HCT116 (cell line): ENCODE measurements at regions not wholly inside any gene's neighbourhood (a gene's known extent, or its start where the extent isn't known, plus 50 kb on each side); places are given as distances from the start of the nearest gene placed in this dataset.

Experiments
- CEBPB ChIP-seq: IDR thresholded peaks from 2 replicates; pipeline ENCODE4 v1.6.1; 2012; ENCODE audit warnings: low read depth
- CTCF ChIP-seq, 3 experiments: fragments of 200-600 bp in 1 of 3; sonication (generic) in 1 of 3; IDR thresholded peaks in 2 of 3; conservative IDR thresholded peaks in 1 of 3; 2 replicates each; pipeline ENCODE4 v1.5.1; 2012 to 2017; ENCODE audit warnings: low read depth in 2 of 3, low read length in 2 of 3, antibody characterized with exemption in 1 of 3, borderline replicate concordance in 1 of 3, control low read depth in 1 of 3, mild to moderate bottlenecking in 1 of 3, mixed read lengths in 1 of 3, mixed run types in 1 of 3, moderate library complexity in 1 of 3; ENCODE audit not compliant: insufficient read depth in 1 of 3
- EZH2 ChIP-seq: fragments of 200-600 bp; sonication (generic); IDR thresholded peaks from 2 replicates; pipeline ENCODE4 v1.6.1; 2017; ENCODE audit warnings: antibody characterized with exemption, mixed run types
- EZH2phosphoT487 ChIP-seq: fragments of 200-600 bp; IDR thresholded peaks from 2 replicates; pipeline ENCODE4 v1.6.1; 2018; ENCODE audit warnings: antibody characterized with exemption, borderline replicate concordance
- POLR2A ChIP-seq: IDR thresholded peaks from 2 replicates; pipeline ENCODE4 v1.7.0; 2011; ENCODE audit warnings: borderline replicate concordance; ENCODE audit not compliant: insufficient read depth, insufficient read length; ENCODE audit errors: extremely low read depth
- SP1 ChIP-seq: IDR thresholded peaks from 2 replicates; pipeline ENCODE4 v1.6.1; 2012; ENCODE audit warnings: low read depth
- TCF7L2 ChIP-seq: IDR thresholded peaks from 2 replicates; pipeline ENCODE4 v1.7.0; 2011; ENCODE audit warnings: borderline replicate concordance, inconsistent platforms; ENCODE audit not compliant: insufficient read depth, insufficient read length; ENCODE audit errors: extremely low read depth
- YY1 ChIP-seq: IDR thresholded peaks from 2 replicates; pipeline ENCODE4 v1.6.1; 2011; ENCODE audit warnings: low read length, low read depth, moderate library complexity, mild to moderate bottlenecking; ENCODE audit not compliant: insufficient replicate concordance; ENCODE audit errors: extremely low read depth
- TF ChIP-seq, protein P1 (sequence below): IDR thresholded peaks from 2 replicates; pipeline ENCODE4 v1.6.1; 2012; ENCODE audit warnings: low read depth

DNA sequence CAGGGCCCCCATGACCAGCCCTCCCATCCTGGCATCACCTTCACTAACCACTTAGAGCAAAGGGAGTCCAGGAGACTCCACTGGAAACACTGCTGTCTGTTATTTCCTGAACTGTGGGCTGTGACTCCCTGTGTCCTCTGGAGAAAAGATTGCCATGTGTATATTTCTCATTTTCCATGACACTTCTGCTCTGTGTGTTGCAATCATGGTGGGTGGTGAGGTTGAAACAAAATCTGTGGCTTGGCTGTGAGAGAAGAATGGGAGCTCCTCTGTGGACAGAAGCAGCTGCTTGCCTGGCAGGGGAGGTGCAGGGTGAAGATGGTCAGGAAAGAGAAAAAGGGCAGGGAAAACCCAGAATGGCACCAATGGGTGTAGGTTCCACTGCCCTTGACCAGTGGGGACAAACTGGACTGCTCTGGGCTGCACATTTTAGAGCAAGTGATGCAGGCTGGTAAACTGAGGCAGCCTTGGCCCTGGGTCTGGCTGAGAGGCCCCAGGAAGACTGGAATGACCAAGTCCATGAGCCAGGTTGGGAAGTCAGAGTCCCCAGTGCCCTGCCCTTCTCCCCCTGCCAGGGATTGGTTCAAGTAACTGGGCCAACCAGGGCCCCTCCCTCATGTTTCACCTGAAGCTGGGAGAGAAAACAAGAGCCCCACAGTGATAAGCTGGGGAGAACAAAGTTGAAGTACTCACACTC is 314.3 kb downstream of the C16orf95 start:
- TF ChIP-seq CTCF (IDR thresholded peaks at IDR 0.05 in 2 of 3, conservative IDR thresholded peaks at IDR 0.05 in 1 of 3; ENCODE audit: borderline replicate concordance in 1 of 3, insufficient read depth in 1 of 3, low read depth in 2 of 3, low read length in 2 of 3), result no peak
- TF ChIP-seq POLR2A, result no peak
- TF ChIP-seq EZH2, result no peak
- TF ChIP-seq YY1, result no peak
- no peak for TF ChIP-seq EZH2phosphoT487
- TF ChIP-seq, protein P1, sequence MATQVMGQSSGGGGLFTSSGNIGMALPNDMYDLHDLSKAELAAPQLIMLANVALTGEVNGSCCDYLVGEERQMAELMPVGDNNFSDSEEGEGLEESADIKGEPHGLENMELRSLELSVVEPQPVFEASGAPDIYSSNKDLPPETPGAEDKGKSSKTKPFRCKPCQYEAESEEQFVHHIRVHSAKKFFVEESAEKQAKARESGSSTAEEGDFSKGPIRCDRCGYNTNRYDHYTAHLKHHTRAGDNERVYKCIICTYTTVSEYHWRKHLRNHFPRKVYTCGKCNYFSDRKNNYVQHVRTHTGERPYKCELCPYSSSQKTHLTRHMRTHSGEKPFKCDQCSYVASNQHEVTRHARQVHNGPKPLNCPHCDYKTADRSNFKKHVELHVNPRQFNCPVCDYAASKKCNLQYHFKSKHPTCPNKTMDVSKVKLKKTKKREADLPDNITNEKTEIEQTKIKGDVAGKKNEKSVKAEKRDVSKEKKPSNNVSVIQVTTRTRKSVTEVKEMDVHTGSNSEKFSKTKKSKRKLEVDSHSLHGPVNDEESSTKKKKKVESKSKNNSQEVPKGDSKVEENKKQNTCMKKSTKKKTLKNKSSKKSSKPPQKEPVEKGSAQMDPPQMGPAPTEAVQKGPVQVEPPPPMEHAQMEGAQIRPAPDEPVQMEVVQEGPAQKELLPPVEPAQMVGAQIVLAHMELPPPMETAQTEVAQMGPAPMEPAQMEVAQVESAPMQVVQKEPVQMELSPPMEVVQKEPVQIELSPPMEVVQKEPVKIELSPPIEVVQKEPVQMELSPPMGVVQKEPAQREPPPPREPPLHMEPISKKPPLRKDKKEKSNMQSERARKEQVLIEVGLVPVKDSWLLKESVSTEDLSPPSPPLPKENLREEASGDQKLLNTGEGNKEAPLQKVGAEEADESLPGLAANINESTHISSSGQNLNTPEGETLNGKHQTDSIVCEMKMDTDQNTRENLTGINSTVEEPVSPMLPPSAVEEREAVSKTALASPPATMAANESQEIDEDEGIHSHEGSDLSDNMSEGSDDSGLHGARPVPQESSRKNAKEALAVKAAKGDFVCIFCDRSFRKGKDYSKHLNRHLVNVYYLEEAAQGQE, result no peak
- no peak for TF ChIP-seq CEBPB
- no peak for TF ChIP-seq TCF7L2
- no peak for TF ChIP-seq SP1
